Limb (tissue), 2 donors: ENCODE measurements at regions not wholly inside any gene's neighbourhood (a gene's known extent, or its start where the extent isn't known, plus 50 kb on each side); places are given as distances from the start of the nearest gene placed in this dataset.
"Not testable (repeated sequence)": the region's sequence is repeated elsewhere in the genome, so short reads cannot be mapped to it uniquely, and the experiment has no call there.

ENCODE experiments used
- DNase-seq, 2 donors: peaks; one replicate each; pipeline ENCODE4 v3.0.0-alpha.2; 2016; ENCODE audit errors: extremely low spot score in 2 of 2

DNA sequence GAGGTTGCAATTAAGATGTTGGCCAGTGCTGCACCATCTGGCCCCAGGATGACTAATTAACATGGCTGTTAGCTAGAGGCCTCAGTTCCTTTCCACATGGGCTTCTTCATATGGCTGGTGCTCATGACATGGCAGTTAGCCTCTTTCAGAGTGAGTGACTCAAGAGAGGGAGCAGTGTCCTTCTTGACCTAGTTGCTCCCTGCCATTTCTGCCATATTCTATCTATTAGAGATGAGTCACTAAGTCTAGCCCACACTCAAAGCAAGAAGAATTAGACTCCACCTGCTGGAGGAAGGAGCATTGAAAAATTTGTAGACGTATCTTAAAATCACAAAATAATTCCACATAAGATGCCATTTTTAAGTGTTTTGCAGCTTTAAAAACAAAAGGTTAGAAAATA lies 651.2 kb upstream of the CCNG1 start:
- DNase-seq, result no peak

DNA sequence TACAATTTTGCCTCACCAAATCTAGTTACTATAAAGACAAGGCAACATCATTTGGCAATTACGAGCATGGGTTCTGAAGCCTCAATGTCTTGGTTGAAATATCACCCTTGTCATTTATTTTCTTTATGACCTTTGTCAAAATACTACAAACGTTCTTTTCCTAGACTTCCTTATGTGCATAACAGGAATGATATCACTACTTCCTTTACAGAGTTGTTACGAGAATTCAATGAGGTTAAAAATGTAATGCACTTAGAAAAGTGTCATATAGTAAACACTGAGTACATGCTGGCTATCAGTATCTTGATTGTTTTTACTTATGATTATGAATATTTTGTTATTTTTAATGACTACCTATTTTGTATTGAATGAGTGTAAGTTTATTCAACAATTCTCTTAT lies 640.9 kb upstream of the CCNG1 start:
- DNase-seq, result no peak

DNA sequence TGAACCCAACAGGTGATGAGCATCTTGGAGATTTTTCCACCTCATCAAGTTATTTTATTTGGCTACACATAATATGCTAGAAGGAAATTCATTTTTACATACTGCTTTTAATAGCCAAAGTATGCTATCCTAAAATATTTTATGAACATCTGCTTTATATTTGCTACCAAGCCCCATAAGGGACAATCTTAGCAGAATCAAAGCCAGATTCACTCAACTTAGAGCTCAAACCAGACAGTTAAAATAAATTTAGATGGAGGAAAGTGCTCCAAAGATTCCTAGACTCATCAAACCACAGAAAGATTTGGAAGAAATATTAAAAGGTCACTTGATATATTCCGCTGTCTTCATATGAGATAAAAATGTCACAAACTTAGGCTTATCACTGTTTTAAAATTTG lies 637.1 kb upstream of the CCNG1 start:
- DNase-seq, result peak in 1 of 2 donors; percentile 13

DNA sequence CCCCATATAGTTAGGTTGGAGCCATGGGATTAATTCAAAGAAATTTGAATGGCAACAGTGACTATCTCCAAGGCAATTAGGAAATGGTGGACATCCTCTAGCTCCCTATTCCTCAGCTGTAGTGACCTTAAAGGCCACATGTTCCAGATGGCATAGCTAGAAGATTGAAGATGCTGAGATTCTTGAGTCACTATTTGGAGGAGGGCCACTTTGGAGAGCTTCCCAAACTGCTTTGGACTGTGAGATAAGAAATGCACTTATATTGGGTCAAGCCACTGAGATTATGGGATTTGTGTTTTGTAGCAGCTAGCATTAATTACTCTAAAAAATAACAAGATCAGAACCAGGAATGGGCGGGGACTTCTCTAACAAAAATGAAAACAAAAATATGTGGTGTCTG lies 636.2 kb upstream of the CCNG1 start:
- DNase-seq, result no peak

DNA sequence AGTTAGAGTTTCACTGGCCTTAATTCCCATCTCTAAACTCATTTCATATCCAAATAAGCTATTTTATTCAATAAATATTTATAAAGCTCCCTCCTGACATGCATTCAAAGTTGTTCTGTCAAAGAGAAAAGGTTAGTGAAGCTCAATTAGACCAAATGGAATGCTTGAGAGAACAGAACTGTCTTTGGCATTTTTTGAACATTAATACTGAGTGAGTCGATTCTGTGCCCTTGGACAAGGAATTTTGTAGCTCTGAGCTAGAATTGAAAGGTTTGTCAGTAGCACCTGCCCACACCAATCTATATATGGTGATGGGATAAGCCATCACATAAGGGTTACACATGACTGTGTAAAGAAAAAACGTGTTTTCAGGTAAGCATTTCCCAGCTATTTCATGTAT lies 631.2 kb upstream of the CCNG1 start:
- DNase-seq, result no peak

DNA sequence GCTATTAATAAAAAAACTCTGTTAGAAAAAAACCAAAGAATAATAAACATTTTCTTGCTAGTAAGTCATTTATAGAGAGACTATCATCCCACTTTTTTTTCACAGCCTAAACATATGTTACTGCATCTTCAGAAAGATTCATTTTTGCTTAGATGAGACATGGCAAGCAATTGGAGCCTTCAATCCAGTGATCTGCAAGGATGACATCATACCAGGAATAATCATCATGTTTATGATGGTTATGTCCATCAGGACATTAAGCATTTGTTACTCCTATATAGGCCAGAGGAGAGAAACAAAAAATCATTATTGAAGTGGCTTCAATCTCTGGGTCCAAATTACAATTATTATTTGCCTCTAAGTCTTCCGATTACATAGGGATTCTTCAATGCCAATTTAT lies 626.3 kb upstream of the CCNG1 start:
- DNase-seq, result no peak

DNA sequence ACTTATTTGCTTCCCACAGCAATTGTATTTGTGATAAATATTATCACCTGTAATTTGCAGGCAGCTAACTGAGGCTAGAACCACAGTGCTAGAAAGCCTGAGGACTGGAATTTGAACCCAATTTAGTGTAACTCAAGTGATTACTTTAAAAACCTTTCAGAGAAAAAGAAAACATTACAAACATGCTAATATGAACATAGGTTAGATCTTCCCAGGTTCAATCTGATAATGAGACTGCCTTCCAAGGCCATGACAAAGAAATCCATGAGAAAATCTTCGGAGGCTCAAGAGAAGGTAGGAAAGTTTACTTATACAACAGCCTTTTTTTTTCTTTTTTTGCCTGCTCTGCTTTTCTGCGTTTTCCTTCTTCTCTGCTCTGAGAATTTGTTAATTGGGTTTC lies 620.6 kb upstream of the CCNG1 start:
- DNase-seq, result no peak

DNA sequence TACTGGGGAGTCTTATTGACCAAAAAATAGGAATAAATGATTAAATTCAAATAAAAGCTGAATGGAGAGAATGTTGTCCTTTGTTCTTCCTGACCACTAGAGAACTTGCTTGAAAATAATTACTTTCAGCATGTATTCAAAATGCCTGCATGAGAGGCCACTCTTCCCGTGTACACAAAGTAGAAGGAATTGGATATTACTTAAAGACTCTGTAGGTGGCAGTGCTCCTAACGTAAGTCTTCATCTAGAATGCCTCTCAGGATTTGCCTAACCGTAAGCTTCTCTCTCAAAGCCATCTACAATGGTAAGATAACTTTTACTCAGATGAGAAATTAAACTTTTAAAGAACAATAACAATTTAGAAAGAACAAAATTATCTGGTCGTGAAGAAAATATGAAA lies 620.0 kb upstream of the CCNG1 start:
- DNase-seq, result no peak

DNA sequence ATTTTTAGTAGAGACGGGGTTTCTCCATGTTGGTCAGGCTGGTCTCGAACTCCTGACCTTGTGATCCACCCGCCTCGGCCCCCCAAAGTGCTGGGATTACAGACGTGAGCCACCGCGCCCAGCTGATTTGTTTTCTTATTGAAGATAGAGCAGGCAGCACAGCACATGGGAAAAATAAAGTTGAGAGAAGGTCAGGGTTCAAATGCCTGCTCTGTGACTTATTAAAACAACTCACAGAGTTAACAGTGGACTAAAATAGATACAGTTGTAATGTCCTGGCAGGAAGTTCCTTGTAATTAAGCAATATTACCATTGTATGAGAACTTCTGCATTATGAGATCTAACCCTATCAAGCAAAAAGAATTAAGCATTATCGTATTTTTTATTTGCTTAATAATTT lies 615.7 kb upstream of the CCNG1 start:
- not testable (repeated sequence) for DNase-seq

DNA sequence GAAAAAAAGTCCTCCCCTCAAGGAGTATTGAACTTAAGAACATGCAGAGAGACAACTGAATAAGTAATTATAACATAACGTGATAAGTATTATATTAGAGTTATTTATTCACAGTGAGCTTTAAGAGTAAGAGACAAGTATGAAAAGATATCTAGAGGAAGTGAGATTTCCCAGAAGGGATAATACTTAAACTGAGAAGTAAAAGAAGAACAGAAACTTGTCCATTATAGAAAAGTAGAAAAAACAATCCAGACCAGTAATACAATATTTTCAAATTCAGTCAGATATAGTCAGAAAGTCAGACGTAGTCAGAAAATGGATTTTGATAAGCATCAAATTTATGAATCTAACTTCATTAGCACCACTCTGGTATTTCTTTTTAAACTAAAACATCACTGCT lies 613.0 kb upstream of the CCNG1 start:
- no peak for DNase-seq

DNA sequence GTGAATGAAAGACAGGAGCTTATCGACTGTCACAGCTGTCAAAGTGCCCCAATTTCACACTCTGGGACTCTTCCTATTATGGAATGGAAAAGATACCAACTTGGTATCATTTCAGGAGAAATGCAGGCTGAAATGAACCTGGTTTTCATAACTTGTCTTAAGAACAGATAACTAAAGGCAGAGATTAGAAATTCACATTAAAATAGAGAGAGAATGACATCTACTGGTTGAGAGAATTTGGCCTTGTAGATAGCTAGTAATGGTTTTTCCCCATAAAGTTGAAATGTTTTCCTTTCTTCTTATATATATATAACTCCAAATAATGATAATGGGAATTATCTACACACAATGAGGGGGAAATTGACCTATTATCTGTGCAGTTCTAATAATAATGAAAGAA lies 600.2 kb upstream of the CCNG1 start:
- DNase-seq, result no peak

DNA sequence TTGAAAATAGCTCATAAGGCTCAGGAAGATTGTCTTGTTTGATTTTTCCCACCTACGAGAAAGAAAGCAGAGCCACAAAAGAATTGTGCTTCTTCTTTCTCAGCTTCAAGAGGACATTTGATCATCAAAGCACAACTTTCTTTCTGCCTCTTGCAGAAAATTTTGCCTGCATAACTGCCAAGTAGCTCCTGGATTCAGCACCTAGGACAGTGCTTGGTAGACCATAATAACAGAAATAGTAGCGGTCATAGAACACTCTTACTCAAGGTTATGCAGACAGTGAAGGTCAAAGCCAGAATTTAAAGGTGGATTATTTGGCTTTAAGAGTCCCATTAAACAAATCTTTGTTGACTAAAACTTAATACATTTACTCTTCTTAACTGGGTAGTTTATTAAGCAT lies 594.7 kb upstream of the CCNG1 start:
- no peak for DNase-seq

DNA sequence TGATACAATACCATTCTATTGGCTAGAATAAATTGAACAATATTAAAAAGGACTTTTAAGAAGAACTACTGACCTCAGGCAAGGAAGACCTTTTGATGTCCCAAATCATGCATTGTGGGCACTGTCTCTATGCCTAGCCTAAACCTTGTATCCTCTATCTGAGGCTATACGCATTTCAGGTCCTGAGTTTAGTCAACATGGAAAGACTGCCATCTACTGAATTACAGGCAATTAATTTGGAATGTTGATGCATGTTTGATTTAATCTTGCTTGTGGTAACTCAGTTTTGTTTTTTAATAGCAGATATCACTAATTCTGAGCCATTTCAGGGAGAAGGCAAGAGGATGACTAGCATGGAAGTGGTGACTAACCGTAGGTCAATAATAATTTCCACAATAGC lies 585.3 kb upstream of the CCNG1 start:
- DNase-seq, result no peak

DNA sequence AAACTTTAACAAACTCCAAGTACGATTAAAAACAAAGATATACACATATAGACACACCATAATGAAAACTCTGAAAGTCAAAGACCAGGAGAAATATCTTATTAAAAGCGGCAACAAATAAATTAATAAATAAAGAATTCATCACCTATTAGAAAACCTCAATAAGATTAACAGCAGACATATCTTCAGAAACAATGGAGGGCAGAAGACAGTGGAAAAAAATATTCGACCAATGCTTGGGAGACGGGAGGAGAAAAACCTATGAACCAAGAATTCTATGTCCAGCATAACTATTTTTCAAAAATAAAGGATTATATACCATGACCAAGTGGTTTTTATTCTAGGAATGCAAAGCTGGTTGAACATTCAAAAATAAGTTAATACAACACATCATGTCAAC lies 578.6 kb upstream of the CCNG1 start:
- DNase-seq, result no peak

DNA sequence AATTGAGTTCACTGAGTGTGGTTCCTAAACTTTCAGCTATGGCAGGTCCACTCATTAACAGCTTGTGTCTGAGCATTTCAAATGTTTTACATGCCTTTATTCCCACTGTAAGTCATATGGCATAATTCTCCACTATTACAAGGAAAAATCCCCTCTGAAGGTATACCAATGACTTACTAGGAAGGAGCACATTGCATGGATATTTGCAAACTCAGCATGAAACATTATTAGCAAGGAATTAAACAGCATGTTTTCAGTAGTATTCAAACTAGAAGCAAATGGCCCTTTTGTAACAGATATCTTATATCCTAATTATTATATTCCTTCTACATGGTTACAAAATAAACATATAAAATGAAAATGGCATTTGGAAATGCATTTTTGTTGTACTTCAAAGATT lies 566.4 kb upstream of the CCNG1 start:
- DNase-seq, result no peak

DNA sequence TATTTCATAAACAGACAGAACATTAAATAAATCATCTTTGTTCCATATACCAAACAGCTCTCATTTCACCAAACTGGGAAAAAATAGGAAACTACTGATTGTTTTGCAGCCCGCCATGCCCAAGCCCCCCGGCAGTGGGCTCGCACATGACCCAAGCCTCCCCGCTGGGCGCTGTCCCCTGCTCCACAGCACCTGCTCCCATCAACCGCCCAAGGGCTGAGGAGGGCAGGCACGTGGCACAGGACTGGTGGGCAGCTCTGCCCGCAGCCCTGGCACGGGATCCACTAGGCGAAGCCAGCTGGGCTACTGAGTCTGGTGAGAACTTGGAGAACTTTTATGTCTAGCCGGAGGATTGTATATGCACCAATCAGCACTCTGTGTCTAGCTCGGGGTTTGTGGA lies 554.8 kb upstream of the CCNG1 start:
- no peak for DNase-seq

DNA sequence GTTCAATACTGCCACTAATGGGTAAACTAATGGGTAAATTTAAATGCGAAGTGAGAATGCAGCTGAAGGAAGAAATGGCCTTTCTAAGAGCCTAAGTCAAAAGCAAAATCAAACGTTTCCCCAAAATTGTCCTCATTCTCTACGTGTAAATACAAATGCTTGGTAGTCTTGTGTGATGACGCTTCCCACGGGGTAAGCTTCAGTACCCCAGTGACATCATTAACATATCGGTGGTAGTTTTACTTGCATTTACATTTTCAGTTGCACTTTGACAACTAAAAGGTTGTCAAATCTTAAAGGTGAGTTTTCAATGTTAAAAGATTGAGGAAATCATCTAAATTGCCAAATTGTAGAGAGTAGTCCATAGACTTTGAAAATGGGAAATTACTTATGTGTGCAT lies 550.7 kb upstream of the CCNG1 start:
- no peak for DNase-seq

DNA sequence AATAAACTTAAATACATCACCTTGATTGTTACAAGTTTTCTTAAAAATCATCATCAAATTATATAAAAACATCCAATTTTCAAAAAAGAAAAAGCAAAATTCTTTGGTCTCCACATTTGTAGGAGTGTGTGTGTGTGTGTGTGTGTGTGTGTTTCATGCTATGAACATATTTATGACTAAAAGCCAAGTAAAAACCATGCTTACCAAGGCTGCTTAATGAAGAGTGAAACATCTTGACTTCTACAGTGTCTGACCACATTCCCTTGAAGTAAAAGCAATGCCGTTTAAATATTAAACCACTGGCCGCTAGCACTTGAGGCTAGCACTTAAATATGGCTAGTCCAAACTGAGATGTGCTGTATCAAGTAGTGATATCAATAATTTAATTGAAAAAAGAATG lies 549.1 kb upstream of the CCNG1 start:
- no peak for DNase-seq

DNA sequence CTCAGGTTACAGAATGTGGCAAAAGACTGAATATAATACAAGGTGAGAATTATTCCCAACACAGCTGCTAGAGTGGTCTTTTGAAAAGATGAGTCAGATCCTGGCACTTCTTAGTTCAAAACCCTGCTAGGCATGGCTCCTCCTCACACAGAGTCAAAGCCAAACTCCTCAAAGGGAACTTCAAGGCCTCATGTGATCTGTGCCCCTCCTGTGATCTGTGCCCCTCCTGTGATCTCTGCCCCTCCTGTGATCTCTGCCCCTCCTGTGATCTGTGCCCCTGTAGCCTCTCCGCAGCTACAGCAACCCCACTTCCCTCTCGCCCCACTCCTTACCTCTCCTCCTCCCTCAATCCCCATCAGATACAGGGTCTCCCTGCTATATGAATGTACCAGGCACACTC lies 525.5 kb upstream of the CCNG1 start:
- DNase-seq, result no peak

DNA sequence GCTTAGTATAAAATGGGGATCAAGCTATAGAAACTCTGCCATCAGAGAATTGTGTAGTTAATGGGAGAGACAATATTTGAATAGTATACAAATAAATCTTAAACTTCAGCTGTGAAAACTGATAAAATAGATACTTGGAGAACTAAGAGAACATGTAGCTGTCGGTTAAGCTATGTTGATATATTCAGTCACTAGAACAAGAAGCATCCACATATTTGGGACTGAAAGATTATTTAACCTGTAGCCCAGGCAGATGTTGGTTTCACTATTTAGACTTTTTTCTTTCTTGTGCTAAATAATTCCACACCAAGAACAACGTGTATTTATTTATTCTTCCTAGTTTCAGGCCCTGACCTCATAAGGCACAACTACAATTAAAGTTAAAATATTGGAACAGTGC lies 521.0 kb upstream of the CCNG1 start:
- DNase-seq, result no peak

DNA sequence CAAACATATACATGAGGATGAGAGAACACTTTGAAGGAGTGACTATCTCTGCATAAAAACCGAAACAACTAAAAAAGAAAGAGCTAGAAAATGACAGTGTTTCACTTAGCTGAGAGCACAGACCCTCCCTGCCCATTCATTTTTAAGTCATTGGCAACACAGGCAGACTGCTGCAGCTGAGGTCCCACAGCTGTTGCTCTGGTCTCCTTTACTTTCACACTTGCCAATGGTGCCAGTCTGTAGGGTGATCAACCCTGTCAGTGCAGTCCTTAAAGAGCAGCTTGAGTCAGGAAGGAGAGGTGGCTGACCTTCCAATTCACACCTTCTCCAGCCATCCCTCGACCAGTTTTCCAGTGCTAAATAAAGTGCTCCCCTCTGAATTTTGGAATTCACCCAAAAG lies 508.3 kb upstream of the CCNG1 start:
- no peak for DNase-seq

DNA sequence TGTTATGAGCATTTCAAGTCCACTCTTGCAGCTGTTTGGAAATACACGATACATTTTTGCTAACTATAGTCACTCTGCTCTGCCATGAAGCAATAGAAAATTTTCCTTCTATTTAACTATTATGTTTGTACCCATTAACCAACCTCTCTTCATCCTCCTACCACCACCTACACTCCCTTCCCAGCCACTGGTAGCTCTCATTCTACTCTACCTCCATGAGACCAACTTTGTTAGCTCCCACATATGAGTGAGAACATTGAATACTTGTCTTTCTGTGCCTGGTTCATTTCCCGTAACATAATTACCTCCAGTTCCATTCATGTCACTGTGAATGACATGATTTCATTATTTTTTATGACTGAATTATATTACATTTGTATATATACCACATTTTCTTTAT lies 505.9 kb upstream of the CCNG1 start:
- no peak for DNase-seq

DNA sequence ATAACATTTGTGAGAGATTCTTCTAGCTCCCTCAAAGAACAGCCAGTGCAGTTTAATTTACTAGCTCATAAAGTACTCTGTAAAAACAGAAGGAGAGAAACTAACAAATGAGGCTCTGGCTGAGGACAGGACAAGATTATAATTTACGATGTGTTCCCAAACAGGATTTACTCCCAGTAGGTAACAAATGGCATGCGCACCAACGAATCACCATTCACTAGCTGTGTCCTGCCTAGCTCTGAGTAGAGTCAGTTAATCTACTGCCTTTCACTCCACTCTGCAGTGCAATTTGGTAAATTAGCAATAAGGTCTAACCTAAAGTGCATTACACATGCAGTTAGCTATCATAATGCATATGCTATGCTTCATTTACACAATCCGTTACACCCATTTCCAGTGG lies 497.4 kb upstream of the CCNG1 start:
- no peak for DNase-seq

DNA sequence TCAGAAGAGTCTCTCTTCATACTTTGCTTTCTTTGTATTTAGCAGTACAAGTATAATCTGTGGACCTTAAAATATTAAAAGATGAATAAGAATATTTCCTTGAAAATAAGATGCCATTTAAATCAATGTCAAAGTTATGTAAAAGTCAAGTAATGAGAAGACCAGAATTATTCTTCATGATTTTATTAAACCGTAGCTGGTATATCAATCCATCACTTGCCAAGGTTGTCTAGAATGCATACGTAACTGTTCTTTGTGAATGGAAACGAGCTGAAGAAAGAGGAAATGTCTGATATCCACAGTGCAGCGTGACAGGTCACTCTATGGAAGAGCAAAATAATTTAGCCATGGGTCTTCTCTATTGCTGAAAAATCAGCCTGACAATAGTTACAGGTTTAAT lies 488.7 kb upstream of the CCNG1 start:
- DNase-seq, result no peak

DNA sequence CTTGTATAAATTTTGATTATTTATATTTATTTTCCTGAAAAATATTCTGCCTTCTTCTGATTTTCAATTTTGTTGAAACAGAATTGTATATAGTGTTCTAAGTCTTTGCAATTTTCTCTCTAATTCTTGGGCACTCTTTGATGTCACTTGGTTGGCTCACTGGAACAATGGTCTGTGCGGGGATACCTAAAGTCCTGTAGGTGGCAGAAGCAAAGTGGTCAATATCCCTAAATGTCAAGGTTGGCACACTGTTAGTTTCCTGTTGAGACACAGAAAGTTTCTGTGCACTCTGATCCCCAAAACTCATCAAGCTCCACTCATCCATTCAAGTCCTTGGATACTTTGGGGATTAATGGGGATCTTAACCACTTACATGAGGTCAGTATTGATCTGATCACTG lies 480.8 kb upstream of the CCNG1 start:
- DNase-seq, result no peak
